Neuronal stem cell (in vitro differentiated cells): ENCODE measurements at regions not wholly inside any gene's neighbourhood (a gene's known extent, or its start where the extent isn't known, plus 50 kb on each side); places are given as distances from the start of the nearest gene placed in this dataset.

Experiments
- DNase-seq: peaks from one replicate; pipeline ENCODE4 v3.0.0-alpha.2; 2013; ENCODE audit warnings: low spot score
- H2AFZ ChIP-seq: one replicate; pipeline ENCODE4 v1.6.1; 2013; ENCODE audit warnings: mild to moderate bottlenecking, low read length, inconsistent platforms
- H2AK5ac ChIP-seq: 2 replicates; pipeline ENCODE4 v1.6.1; 2013; ENCODE audit warnings: low read depth, mild to moderate bottlenecking, inconsistent platforms, low read length, moderate library complexity, mixed read lengths
- H2BK120ac ChIP-seq: 2 replicates; pipeline ENCODE4 v1.6.1; 2013; ENCODE audit warnings: low read depth, mild to moderate bottlenecking, inconsistent platforms, low read length, moderate library complexity, mixed read lengths
- H2BK12ac ChIP-seq: one replicate; pipeline ENCODE4 v1.6.1; 2013; ENCODE audit warnings: low read length, inconsistent platforms
- H2BK15ac ChIP-seq: 2 replicates; pipeline ENCODE4 v1.6.1; 2013; ENCODE audit warnings: mild to moderate bottlenecking, low read length, inconsistent platforms, mixed read lengths
- H2BK5ac ChIP-seq: one replicate; pipeline ENCODE4 v1.6.1; 2013; ENCODE audit warnings: inconsistent platforms, mild to moderate bottlenecking, low read length, moderate library complexity
- H3K14ac ChIP-seq: one replicate; pipeline ENCODE4 v1.6.1; 2013; ENCODE audit warnings: low read length, inconsistent platforms
- H3K18ac ChIP-seq: 2 replicates; pipeline ENCODE4 v1.6.1; 2013; ENCODE audit warnings: low read length, inconsistent platforms
- H3K23ac ChIP-seq: 2 replicates; pipeline ENCODE4 v1.6.1; 2013; ENCODE audit warnings: low read depth, mild to moderate bottlenecking, mixed read lengths, low read length, inconsistent platforms; ENCODE audit not compliant: poor library complexity
- H3K27ac ChIP-seq: replicated peaks from 3 replicates; pipeline ENCODE4 v1.5.1; 2013; ENCODE audit warnings: low read length, inconsistent platforms
- H3K27me3 ChIP-seq, 3 experiments: 2 replicates each; pipeline ENCODE4 v1.6.1; 2013; ENCODE audit warnings: low read length in 3 of 3, mild to moderate bottlenecking in 2 of 3, inconsistent platforms in 1 of 3, low read depth in 1 of 3, mixed read lengths in 1 of 3, moderate library complexity in 1 of 3; ENCODE audit not compliant: control insufficient read depth in 3 of 3, insufficient read depth in 3 of 3
- H3K36me3 ChIP-seq, 2 donors: replicated peaks in 1 of 2; 2 replicates each; pipeline ENCODE4 v1.6.1; 2013; ENCODE audit warnings: low read length in 2 of 2; ENCODE audit not compliant: control insufficient read depth in 2 of 2, insufficient read depth in 2 of 2
- H3K4ac ChIP-seq: 2 replicates; pipeline ENCODE4 v1.6.1; 2013; ENCODE audit warnings: inconsistent platforms, mild to moderate bottlenecking, low read length, moderate library complexity
- H3K4me1 ChIP-seq, 2 donors: 1 replicate in 1 of 2; 2 replicates in 1 of 2; pipeline ENCODE4 v1.6.1; 2013; ENCODE audit warnings: low read length in 2 of 2, low read depth in 1 of 2; ENCODE audit not compliant: control insufficient read depth in 2 of 2, insufficient read depth in 1 of 2
- H3K4me2 ChIP-seq: one replicate; pipeline ENCODE4 v1.6.1; 2013; ENCODE audit warnings: mild to moderate bottlenecking, low read length, inconsistent platforms; ENCODE audit not compliant: insufficient read depth, poor library complexity, severe bottlenecking
- H3K4me3 ChIP-seq, 2 donors: 2 replicates each; pipeline ENCODE4 v1.5.1; 2013; ENCODE audit warnings: low read length in 2 of 2, mild to moderate bottlenecking in 2 of 2, inconsistent platforms in 1 of 2, moderate library complexity in 1 of 2
- H3K79me1 ChIP-seq: one replicate; pipeline ENCODE4 v1.6.1; 2013; ENCODE audit warnings: low read depth, mild to moderate bottlenecking, inconsistent platforms, low read length, moderate library complexity
- H3K9ac ChIP-seq: one replicate; pipeline ENCODE4 v1.6.1; 2013; ENCODE audit warnings: mild to moderate bottlenecking, low read depth, low read length, inconsistent platforms; ENCODE audit not compliant: poor library complexity
- H3K9me3 ChIP-seq, 2 donors: replicated peaks in 1 of 2; 2 replicates each; pipeline versions ENCODE3 to v1.6.1; 2013; ENCODE audit warnings: low read length in 2 of 2, mild to moderate bottlenecking in 2 of 2, inconsistent platforms in 1 of 2, low read depth in 1 of 2, mixed read lengths in 1 of 2, moderate library complexity in 1 of 2; ENCODE audit not compliant: control insufficient read depth in 2 of 2, insufficient read depth in 1 of 2
- H4K8ac ChIP-seq: one replicate; pipeline ENCODE4 v1.6.1; 2013; ENCODE audit warnings: low read depth, mild to moderate bottlenecking, inconsistent platforms, low read length, moderate library complexity
- H4K91ac ChIP-seq: one replicate; pipeline ENCODE4 v1.6.1; 2013; ENCODE audit warnings: low read length, low read depth, mild to moderate bottlenecking, inconsistent platforms; ENCODE audit not compliant: poor library complexity
- WGBS, 2 donors: extraction: QIAGEN DNeasy Blood & Tissue Kit; methylation state at CpG; one replicate each; pipeline ENCODE4 v1.1.7; 2013; ENCODE audit warnings: missing lambda C conversion rate in 2 of 2, mixed read lengths in 1 of 2; ENCODE audit not compliant: insufficient read length in 2 of 2, insufficient replicate concordance in 1 of 2; ENCODE audit errors: extremely low coverage in 2 of 2; 5-methylcytosine and 5-hydroxymethylcytosine counted together

- no peaks in the 10 kb centered on the region for H3K9me3 ChIP-seq
- H3K14ac ChIP-seq = no peak overlapping the region
- H3K27ac ChIP-seq = no peak overlapping the region
- H3K36me3 ChIP-seq = no peaks in the 10 kb centered on the region
- no peaks in the 10 kb centered on the region for H3K79me1 ChIP-seq
- H3K4me3 ChIP-seq = no peak overlapping the region
- H3K4me1 ChIP-seq = no peaks in the 10 kb centered on the region
- no peak overlapping the region for H3K4ac ChIP-seq
- no peak overlapping the region for H2BK5ac ChIP-seq
- no peak overlapping the region for H3K18ac ChIP-seq
- peaks cover 0 to 4% (median 0%) of the 10 kb centered on the region in 3 experiments for H3K27me3 ChIP-seq
- H3K9ac ChIP-seq = no peak overlapping the region
- WGBS, 2 donors = no CpG with 5 or more reads among the region's 6 CpGs
- no peak overlapping the region for H3K23ac ChIP-seq
- H4K91ac ChIP-seq = no peak overlapping the region
- H2BK15ac ChIP-seq = no peak overlapping the region
- H2AK5ac ChIP-seq = no peak overlapping the region
- no peak overlapping the region for H2AFZ ChIP-seq
- H2BK120ac ChIP-seq = no peak overlapping the region
- no peak overlapping the region for H2BK12ac ChIP-seq
- H4K8ac ChIP-seq = no peak overlapping the region
- DNase-seq = no peak
- no peak overlapping the region for H3K4me2 ChIP-seq
These were observed 83.9 kb upstream of the SIRPG start for GRCh38 chr20:1741309-1742048.

- Histone ChIP-seq H3K27me3 (peaks cover 0 to 15% (median 0%) of the 10 kb centered on the region in 3 experiments), H3K79me1 (no peaks in the 10 kb centered on the region), H3K18ac (no peak overlapping the region), H3K27ac (no peak overlapping the region), H3K4ac (no peak overlapping the region), H2BK12ac (no peak overlapping the region), H3K23ac (no peak overlapping the region), H3K14ac (no peak overlapping the region), H3K4me1 (peaks cover 0 to 1% of the 10 kb centered on the region in 2 donors), H3K4me3 (no peak overlapping the region), H3K4me2 (no peak overlapping the region), H3K36me3 (no peaks in the 10 kb centered on the region), H2BK5ac (no peak overlapping the region), H3K9ac (no peak overlapping the region), H2BK120ac (no peak overlapping the region), H2AFZ (no peak overlapping the region), H2AK5ac (no peak overlapping the region), H4K91ac (no peak overlapping the region), H3K9me3 (no peaks in the 10 kb centered on the region), H4K8ac (no peak overlapping the region), H2BK15ac (no peak overlapping the region)
- no peak for DNase-seq
- WGBS, 2 donors = no CpG with 5 or more reads among the region's 1 CpG
These were observed 79.6 kb upstream of the SIRPG start for GRCh38 chr20:1737134-1737533.

GRCh38 chr20:1735417-1736089 is 78.0 kb upstream of the SIRPG start:
- Histone ChIP-seq H3K36me3 (no peaks in the 10 kb centered on the region), H4K8ac (no peak overlapping the region), H2BK5ac (peak overlapping the region; percentile 24), H2BK15ac (no peak overlapping the region), H3K79me1 (no peaks in the 10 kb centered on the region), H3K4me2 (no peak overlapping the region), H3K4ac (no peak overlapping the region), H3K14ac (no peak overlapping the region), H3K4me1 (peaks cover 0 to 4% of the 10 kb centered on the region in 2 donors), H2BK12ac (no peak overlapping the region), H3K27ac (no peak overlapping the region), H3K27me3 (peaks cover 0 to 15% (median 0%) of the 10 kb centered on the region in 3 experiments), H3K23ac (no peak overlapping the region), H2AK5ac (no peak overlapping the region), H2AFZ (no peak overlapping the region), H3K9me3 (no peaks in the 10 kb centered on the region), H3K9ac (no peak overlapping the region), H3K18ac (no peak overlapping the region), H3K4me3 (no peak overlapping the region), H4K91ac (no peak overlapping the region), H2BK120ac (no peak overlapping the region)
- no peak for DNase-seq
- no CpG with 5 or more reads among the region's 35 CpGs for WGBS, 2 donors

- no peak overlapping the region for H3K23ac ChIP-seq
- H2BK12ac ChIP-seq = no peak overlapping the region
- no peak overlapping the region for H3K27ac ChIP-seq
- H2BK120ac ChIP-seq = no peak overlapping the region
- no peak overlapping the region for H3K4ac ChIP-seq
- H2BK5ac ChIP-seq = no peak overlapping the region
- H2BK15ac ChIP-seq = no peak overlapping the region
- no peak overlapping the region for H3K14ac ChIP-seq
- no peak for DNase-seq
- no peak overlapping the region for H4K8ac ChIP-seq
- no peak overlapping the region for H3K4me2 ChIP-seq
- no peak overlapping the region for H2AK5ac ChIP-seq
- H3K4me3 ChIP-seq = no peak overlapping the region
- H4K91ac ChIP-seq = no peak overlapping the region
- H2AFZ ChIP-seq = no peak overlapping the region
- H3K18ac ChIP-seq = no peak overlapping the region
- WGBS, 2 donors = no CpG with 5 or more reads among the region's 4 CpGs
- H3K36me3 ChIP-seq = no peaks in the 10 kb centered on the region
- no peaks in the 10 kb centered on the region for H3K79me1 ChIP-seq
- no peak overlapping the region for H3K9ac ChIP-seq
- peaks cover 0 to 15% (median 0%) of the 10 kb centered on the region in 3 experiments for H3K27me3 ChIP-seq
- no peaks in the 10 kb centered on the region for H3K9me3 ChIP-seq
- peaks cover 0 to 4% of the 10 kb centered on the region in 2 donors for H3K4me1 ChIP-seq
These were observed 76.8 kb upstream of the SIRPG start for GRCh38 chr20:1734269-1734858.
